SK-N-SH (cell line): ENCODE measurements at regions not wholly inside any gene's neighbourhood (a gene's known extent, or its start where the extent isn't known, plus 50 kb on each side); places are given as distances from the start of the nearest gene placed in this dataset.

Source experiments
- CTCF ChIA-PET: fragments of 300-600, 350-600 bp; formaldehyde crosslinking; extraction: SDS; loops from one replicate; lab custom pipeline; 2021; lab: Yijun Ruan, JAX
- POLR2A ChIA-PET: fragments of 350-600 bp; sonication (Branson Sonifier 250); formaldehyde crosslinking; extraction: SDS; loops from one replicate; lab custom pipeline; 2020; ENCODE audit warnings: antibody characterized with exemption, inconsistent platforms; lab: Yijun Ruan, JAX
- DNase-seq: peaks from one replicate; pipeline ENCODE4 v3.0.0; 2012
- H2AFZ ChIP-seq: fragments of 200-600 bp; sonication (generic); 2 replicates; pipeline ENCODE4 v1.8.1; 2016; ENCODE audit warnings: antibody characterized with exemption, mild to moderate bottlenecking, low read depth
- H3F3A ChIP-seq: fragments of 200-600 bp; sonication (generic); replicated peaks from 2 replicates; pipeline ENCODE3; 2016; ENCODE audit warnings: antibody characterized with exemption, mild to moderate bottlenecking; ENCODE audit not compliant: insufficient read depth
- H3K27ac ChIP-seq, 2 experiments: fragments of 200-500 bp in 1 of 2; fragments of 200-600 bp in 1 of 2; sonication (Bioruptor generic) in 1 of 2; sonication (generic), shearing (Covaris generic) in 1 of 2; 2 replicates each; pipeline versions ENCODE4 v1.5.1 to v1.6.1; 2014 to 2016; ENCODE audit warnings: low read depth in 2 of 2, inconsistent platforms in 1 of 2, low read length in 1 of 2, mild to moderate bottlenecking in 1 of 2, mixed read lengths in 1 of 2
- H3K27me3 ChIP-seq: fragments of 200-600 bp; sonication (generic), shearing (Covaris generic); 2 replicates; pipeline ENCODE4 v1.6.1; 2016; ENCODE audit warnings: mixed run types; ENCODE audit not compliant: insufficient read depth
- H3K36me3 ChIP-seq, 2 experiments: fragments of 200-500 bp in 1 of 2; fragments of 200-600 bp in 1 of 2; sonication (Bioruptor generic) in 1 of 2; sonication (generic) in 1 of 2; replicated peaks in 1 of 2; 2 replicates each; pipeline versions ENCODE3 to v1.5.1; 2014 to 2016; ENCODE audit warnings: low read length in 1 of 2, mild to moderate bottlenecking in 1 of 2; ENCODE audit not compliant: insufficient read depth in 2 of 2, control insufficient read depth in 1 of 2
- H3K4me1 ChIP-seq, 2 experiments: fragments of 200-500 bp in 1 of 2; fragments of 200-600 bp in 1 of 2; sonication (Bioruptor generic) in 1 of 2; sonication (generic), shearing (Covaris generic) in 1 of 2; 2 replicates each; pipeline versions ENCODE4 v1.5.1 to v1.6.1; 2014 to 2016; ENCODE audit warnings: low read depth in 1 of 2, low read length in 1 of 2, mixed run types in 1 of 2; ENCODE audit not compliant: insufficient read depth in 2 of 2, control insufficient read depth in 1 of 2
- H3K4me2 ChIP-seq: fragments of 200-600 bp; sonication (generic), shearing (Covaris generic); 2 replicates; pipeline ENCODE4 v1.6.1; 2017; ENCODE audit warnings: mixed run types
- H3K4me3 ChIP-seq, 2 experiments: fragments of 200-500 bp in 1 of 2; fragments of 200-600 bp in 1 of 2; sonication (Bioruptor generic) in 1 of 2; sonication (generic), shearing (Covaris generic) in 1 of 2; 2 replicates each; pipeline versions ENCODE4 v1.5.1 to v1.8.1; 2014 to 2016; ENCODE audit warnings: low read depth in 2 of 2, inconsistent platforms in 1 of 2, low read length in 1 of 2, mild to moderate bottlenecking in 1 of 2, mixed read lengths in 1 of 2, moderate library complexity in 1 of 2
- H3K79me2 ChIP-seq: fragments of 200-600 bp; sonication (generic); 2 replicates; pipeline ENCODE4 v1.8.1; 2017; ENCODE audit warnings: mild to moderate bottlenecking; ENCODE audit not compliant: insufficient read depth
- H3K9ac ChIP-seq: fragments of 200-600 bp; sonication (generic); 2 replicates; pipeline ENCODE4 v1.6.1; 2017; ENCODE audit warnings: mixed run types
- H3K9me2 ChIP-seq: fragments of 200-600 bp; sonication (generic); 2 replicates; pipeline ENCODE4 v1.6.1; 2017; ENCODE audit warnings: mixed run types
- H3K9me3 ChIP-seq: fragments of 200-600 bp; sonication (generic); 2 replicates; pipeline ENCODE4 v1.6.1; 2017; ENCODE audit warnings: mixed run types, mild to moderate bottlenecking, moderate library complexity
- H4K20me1 ChIP-seq: fragments of 200-600 bp; sonication (generic); 2 replicates; pipeline ENCODE4 v1.6.1; 2017; ENCODE audit warnings: mild to moderate bottlenecking, mixed run types; ENCODE audit not compliant: insufficient read depth
- CHD2 ChIP-seq: fragments of 150-350 bp; IDR thresholded peaks from 2 replicates; pipeline ENCODE4 v1.6.1; 2018; ENCODE audit warnings: low read length; ENCODE audit not compliant: partially characterized antibody
- MEF2A ChIP-seq: IDR thresholded peaks from 2 replicates; pipeline ENCODE4 v1.4.0; 2012; ENCODE audit warnings: low read depth, borderline replicate concordance
- MXI1 ChIP-seq: IDR thresholded peaks from 2 replicates; pipeline ENCODE4 v1.6.1; 2012; ENCODE audit warnings: mild to moderate bottlenecking, low read depth, low read length, improper control_type of control experiment
- NFIC ChIP-seq: IDR thresholded peaks from 2 replicates; pipeline ENCODE4 v1.4.0; 2012; ENCODE audit warnings: borderline replicate concordance
- NRF1 ChIP-seq: IDR thresholded peaks from 2 replicates; pipeline ENCODE4 v1.6.1; 2012; ENCODE audit warnings: low read depth, mild to moderate bottlenecking, low read length
- POLR2AphosphoS5 ChIP-seq: IDR thresholded peaks from 2 replicates; pipeline ENCODE4 v1.6.1; 2012; ENCODE audit warnings: low read depth, low read length
- RXRA ChIP-seq: IDR thresholded peaks from 2 replicates; pipeline ENCODE4 v1.4.0; 2012; ENCODE audit warnings: low read depth, mild to moderate bottlenecking, borderline replicate concordance
- TCF12 ChIP-seq: IDR thresholded peaks from 2 replicates; pipeline ENCODE4 v1.4.0; 2012
- USF2 ChIP-seq: fragments of 150-350 bp; IDR thresholded peaks from 2 replicates; pipeline ENCODE4 v1.6.1; 2017; ENCODE audit warnings: antibody characterized with exemption, low read length, low read depth, borderline replicate concordance
- ZBTB33 ChIP-seq: IDR thresholded peaks from 2 replicates; pipeline ENCODE4 v1.4.0; 2012; ENCODE audit warnings: low read depth, borderline replicate concordance
- WGBS: methylation state at CpG from one replicate; pipeline ENCODE4 v1.1.6; 2017; ENCODE audit warnings: low lambda C conversion rate; 5-methylcytosine and 5-hydroxymethylcytosine counted together
- TF ChIP-seq, protein P1 (sequence below): fragments of 150-350 bp; IDR thresholded peaks from 2 replicates; pipeline ENCODE4 v1.6.1; 2016; ENCODE audit warnings: mild to moderate bottlenecking, low read depth, low read length
- TF ChIP-seq, protein P2 (sequence below): IDR thresholded peaks from 2 replicates; pipeline ENCODE4 v1.4.0; 2012; ENCODE audit warnings: low read depth, borderline replicate concordance

DNA sequence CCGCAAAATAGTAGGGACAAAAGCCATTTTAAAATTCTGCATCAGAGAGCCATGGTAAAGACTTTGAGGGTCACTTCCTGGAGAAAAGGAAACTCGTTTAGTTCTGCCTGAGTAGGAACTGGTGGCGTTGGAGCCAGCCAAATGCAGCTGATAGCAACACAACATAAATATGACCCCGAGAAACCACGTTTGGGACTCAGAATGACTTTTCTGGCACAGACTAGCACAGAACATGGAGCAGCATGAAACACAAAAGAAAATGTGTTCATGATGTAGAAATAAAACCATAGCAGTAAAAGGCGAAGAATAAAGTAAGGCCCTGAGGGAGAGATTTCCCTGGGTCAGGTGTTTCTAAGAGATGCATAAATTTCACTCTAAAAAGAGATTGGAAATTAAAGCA is 149.2 kb upstream of the KLHL29 start (continued):
- TF ChIP-seq, protein P1, sequence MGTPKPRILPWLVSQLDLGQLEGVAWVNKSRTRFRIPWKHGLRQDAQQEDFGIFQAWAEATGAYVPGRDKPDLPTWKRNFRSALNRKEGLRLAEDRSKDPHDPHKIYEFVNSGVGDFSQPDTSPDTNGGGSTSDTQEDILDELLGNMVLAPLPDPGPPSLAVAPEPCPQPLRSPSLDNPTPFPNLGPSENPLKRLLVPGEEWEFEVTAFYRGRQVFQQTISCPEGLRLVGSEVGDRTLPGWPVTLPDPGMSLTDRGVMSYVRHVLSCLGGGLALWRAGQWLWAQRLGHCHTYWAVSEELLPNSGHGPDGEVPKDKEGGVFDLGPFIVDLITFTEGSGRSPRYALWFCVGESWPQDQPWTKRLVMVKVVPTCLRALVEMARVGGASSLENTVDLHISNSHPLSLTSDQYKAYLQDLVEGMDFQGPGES = no peak
- TF ChIP-seq USF2 (no peak), RXRA (no peak), ZBTB33 (no peak), MXI1 (no peak)

- H4K20me1 ChIP-seq = no peaks in the 10 kb centered on the region
- ChIA-PET CTCF (interaction anchor here (0.6 kb wide), 1 partner anchor 48 kb away, joined by 3 read pairs; no protein-coding TSS in a partner anchor), POLR2A (no interaction called here)
- DNase-seq = no peak
- no peak overlapping the region for H3K9ac ChIP-seq
- H2AFZ ChIP-seq = no peak overlapping the region
- H3K27me3 ChIP-seq = no peaks in the 10 kb centered on the region
- H3K9me3 ChIP-seq = no peaks in the 10 kb centered on the region
- no peak overlapping the region for H3K4me3 ChIP-seq
- no peak for TF ChIP-seq MEF2A
- TF ChIP-seq, protein P2, sequence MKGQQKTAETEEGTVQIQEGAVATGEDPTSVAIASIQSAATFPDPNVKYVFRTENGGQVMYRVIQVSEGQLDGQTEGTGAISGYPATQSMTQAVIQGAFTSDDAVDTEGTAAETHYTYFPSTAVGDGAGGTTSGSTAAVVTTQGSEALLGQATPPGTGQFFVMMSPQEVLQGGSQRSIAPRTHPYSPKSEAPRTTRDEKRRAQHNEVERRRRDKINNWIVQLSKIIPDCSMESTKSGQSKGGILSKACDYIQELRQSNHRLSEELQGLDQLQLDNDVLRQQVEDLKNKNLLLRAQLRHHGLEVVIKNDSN = no peak
- no peak for TF ChIP-seq TCF12
- TF ChIP-seq NRF1 = no peak
- no peak for TF ChIP-seq POLR2AphosphoS5
- TF ChIP-seq RXRA = no peak
- TF ChIP-seq CHD2 = no peak
- no peak for TF ChIP-seq NFIC
- no peak overlapping the region for H3K27ac ChIP-seq
- no peaks in the 10 kb centered on the region for H3K9me2 ChIP-seq
- no peak overlapping the region for H3K4me2 ChIP-seq
- H3K4me1 ChIP-seq = no peaks in the 10 kb centered on the region; a peak in 1 of 4 replicates
- 41% methylated on average over 7 of the region's 7 CpGs for WGBS
- H3K79me2 ChIP-seq = no peaks in the 10 kb centered on the region
- H3K36me3 ChIP-seq = no peaks in the 10 kb centered on the region
- no peaks in the 10 kb centered on the region for H3F3A ChIP-seq
Observed at GRCh38 chr2:23237147-23237546, 147.8 kb upstream of the KLHL29 start.
